ENCODE measurements at regions not wholly inside any gene's neighbourhood (a gene's known extent, or its start where the extent isn't known, plus 50 kb on each side); places are given as distances from the start of the nearest gene placed in this dataset.

GRCh38 chr12:28826766-28827165 lies 322.3 kb upstream of the FAR2 start:
- no peak overlapping the region for H3K4ac ChIP-seq (ENCODE audit: low read depth, low read length)
- no peak overlapping the region for H2BK12ac ChIP-seq (ENCODE audit: insufficient read length, low read depth, low read length)
- H3K56ac ChIP-seq (ENCODE audit: insufficient read length, low read depth, low read length), result no peak overlapping the region
- H4K20me1 ChIP-seq (ENCODE audit: control insufficient read depth, insufficient read depth, insufficient read length), result no peaks in the 10 kb centered on the region
- peaks cover 11% of the 10 kb centered on the region in 2 experiments for H3K4me1 Mint-ChIP-seq
- H2BK120ac ChIP-seq (ENCODE audit: low read depth, low read length, poor library complexity, severe bottlenecking), result no peak overlapping the region
- no peaks in the 10 kb centered on the region for H3K9me3 ChIP-seq (ENCODE audit: control insufficient read depth, low read depth, low read length)
- no peak overlapping the region for H3K4me2 ChIP-seq (ENCODE audit: insufficient read depth, insufficient read length, low read length)
- no peak overlapping the region for H4K91ac ChIP-seq (ENCODE audit: insufficient read length, low read depth, low read length)
- H4K5ac ChIP-seq (ENCODE audit: insufficient read length, low read depth, low read length), result no peak overlapping the region
- no peak for TF ChIP-seq CTCF (conservative IDR thresholded peaks at IDR 0.05)
- H2AFZ ChIP-seq (ENCODE audit: low read length), result no peak overlapping the region
- no peaks in the 10 kb centered on the region for H3K27me3 Mint-ChIP-seq (ENCODE audit: low read depth)
- H3K27ac Mint-ChIP-seq, result no peak overlapping the region
- no peak overlapping the region for H2AK5ac ChIP-seq (ENCODE audit: insufficient read length, low read length)
- no peaks in the 10 kb centered on the region for H3K79me2 ChIP-seq (ENCODE audit: insufficient read depth, low read length)
- no peak for DNase-seq
- H3T11ph ChIP-seq (ENCODE audit: low read length), result no peak overlapping the region
- H3K27me3 ChIP-seq (ENCODE audit: insufficient read depth, low read length), result no peaks in the 10 kb centered on the region
- H3K9ac ChIP-seq (ENCODE audit: extremely low read depth, insufficient read length, low read length), result no peak overlapping the region
- no peak overlapping the region for H2BK5ac ChIP-seq (ENCODE audit: insufficient read length, low read length)
- peaks cover 0 to 3% (median 2%) of the 10 kb centered on the region in 3 experiments; a peak in 1 of 7 replicates for H3K36me3 Mint-ChIP-seq (ENCODE audit: insufficient read depth in 1 of 3, low read depth in 3 of 3)
- H3K4me1 ChIP-seq (ENCODE audit: insufficient read depth, low read length), result peaks cover 2% of the 10 kb centered on the region; the same call in 1 of the 2 replicates
- no peak overlapping the region for H3K27ac ChIP-seq (ENCODE audit: insufficient read length, low read depth, low read length)
- no peak overlapping the region for H3K4me3 Mint-ChIP-seq
- no peak overlapping the region for H3K14ac ChIP-seq (ENCODE audit: insufficient read depth, low read length)
- H3K9me3 Mint-ChIP-seq, result peaks cover 1 to 2% of the 10 kb centered on the region in 2 experiments; a peak in 4 of 5 replicates
- H3K18ac ChIP-seq (ENCODE audit: insufficient read length, low read depth, low read length), result no peak overlapping the region
- H3K23ac ChIP-seq (ENCODE audit: insufficient read length, low read depth, low read length), result no peak overlapping the region
- H4K8ac ChIP-seq (replicated peaks; ENCODE audit: insufficient read length, low read depth, low read length), result no peak overlapping the region
- no peak overlapping the region for H2BK15ac ChIP-seq (ENCODE audit: low read depth, low read length)
- no peaks in the 10 kb centered on the region for H3K79me1 ChIP-seq (ENCODE audit: insufficient read depth, low read depth, low read length, poor library complexity, severe bottlenecking)
- no peaks in the 10 kb centered on the region for H3K23me2 ChIP-seq (ENCODE audit: insufficient read length, low read depth, low read length, poor library complexity, severe bottlenecking)
- no peak overlapping the region for H2BK20ac ChIP-seq (ENCODE audit: low read depth, low read length, poor library complexity, severe bottlenecking)

Data from H9 (cell line).